ENCODE measurements at regions not wholly inside any gene's neighbourhood (a gene's known extent, or its start where the extent isn't known, plus 50 kb on each side); places are given as distances from the start of the nearest gene placed in this dataset.

DNA sequence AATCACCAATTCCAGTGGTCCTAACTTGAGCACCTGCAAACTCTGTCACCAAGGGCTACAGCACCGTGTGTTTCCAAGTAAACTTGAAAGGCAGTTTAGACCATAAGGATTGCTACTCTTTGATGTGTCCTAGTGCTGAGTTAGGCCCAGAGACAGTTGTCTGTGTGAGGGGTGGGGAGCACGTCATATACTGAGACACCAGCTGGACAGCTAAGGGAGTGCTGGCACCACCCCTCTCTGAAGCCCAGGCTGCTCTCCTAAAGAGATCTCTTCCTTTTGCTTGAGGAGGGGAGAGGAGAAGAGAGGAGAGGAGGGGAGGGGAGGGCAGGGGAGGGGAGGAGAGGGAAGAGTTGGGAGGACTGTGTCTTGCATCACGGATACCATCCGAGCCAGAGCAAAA lies 218.7 kb upstream of the TACR3 start:
- TF ChIP-seq, protein P1, sequence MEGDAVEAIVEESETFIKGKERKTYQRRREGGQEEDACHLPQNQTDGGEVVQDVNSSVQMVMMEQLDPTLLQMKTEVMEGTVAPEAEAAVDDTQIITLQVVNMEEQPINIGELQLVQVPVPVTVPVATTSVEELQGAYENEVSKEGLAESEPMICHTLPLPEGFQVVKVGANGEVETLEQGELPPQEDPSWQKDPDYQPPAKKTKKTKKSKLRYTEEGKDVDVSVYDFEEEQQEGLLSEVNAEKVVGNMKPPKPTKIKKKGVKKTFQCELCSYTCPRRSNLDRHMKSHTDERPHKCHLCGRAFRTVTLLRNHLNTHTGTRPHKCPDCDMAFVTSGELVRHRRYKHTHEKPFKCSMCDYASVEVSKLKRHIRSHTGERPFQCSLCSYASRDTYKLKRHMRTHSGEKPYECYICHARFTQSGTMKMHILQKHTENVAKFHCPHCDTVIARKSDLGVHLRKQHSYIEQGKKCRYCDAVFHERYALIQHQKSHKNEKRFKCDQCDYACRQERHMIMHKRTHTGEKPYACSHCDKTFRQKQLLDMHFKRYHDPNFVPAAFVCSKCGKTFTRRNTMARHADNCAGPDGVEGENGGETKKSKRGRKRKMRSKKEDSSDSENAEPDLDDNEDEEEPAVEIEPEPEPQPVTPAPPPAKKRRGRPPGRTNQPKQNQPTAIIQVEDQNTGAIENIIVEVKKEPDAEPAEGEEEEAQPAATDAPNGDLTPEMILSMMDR (IDR thresholded peaks at IDR 0.05), result no peak
- TF ChIP-seq POLR2A (IDR thresholded peaks at IDR 0.05), result no peak

Data from ovary (tissue), 3 donors.